GM12891 (cell line): ENCODE measurements at regions not wholly inside any gene's neighbourhood (a gene's known extent, or its start where the extent isn't known, plus 50 kb on each side); places are given as distances from the start of the nearest gene placed in this dataset.

Experiments used
- DNase-seq: peaks from one replicate; pipeline ENCODE4 v3.0.0; 2011; ENCODE audit warnings: low spot score; ENCODE audit not compliant: insufficient read length
- FAIRE-seq: peaks from 2 replicates; lab custom pipeline; 2011; peaks lifted over from hg19 to GRCh38; lab: Jason Lieb, UNC
- PAX5 ChIP-seq: IDR thresholded peaks from 2 replicates; pipeline ENCODE4 v1.6.1; 2011; ENCODE audit warnings: low read length, moderate library complexity, mild to moderate bottlenecking; ENCODE audit not compliant: insufficient read depth, severe bottlenecking
- POLR2A ChIP-seq: IDR thresholded peaks from 2 replicates; pipeline ENCODE4 v1.6.1; 2011; ENCODE audit warnings: low read depth, low read length, control low read depth
- POLR2AphosphoS5 ChIP-seq: IDR thresholded peaks from 2 replicates; pipeline ENCODE4 v1.6.1; 2011; ENCODE audit warnings: low read depth, low read length, control low read depth
- POU2F2 ChIP-seq: IDR thresholded peaks from 2 replicates; pipeline ENCODE4 v1.6.1; 2011; ENCODE audit warnings: low read depth, mild to moderate bottlenecking, control low read depth, low read length, moderate library complexity
- SPI1 ChIP-seq: IDR thresholded peaks from 2 replicates; pipeline ENCODE4 v1.6.1; 2011; ENCODE audit warnings: low read depth, low read length, control low read depth
- TAF1 ChIP-seq: IDR thresholded peaks from 2 replicates; pipeline ENCODE4 v1.6.1; 2011; ENCODE audit warnings: low read depth, low read length, control low read depth

GRCh38 chr3:36227980-36228379 is 152.3 kb upstream of the STAC start:
- FAIRE-seq (no peak), DNase-seq (no peak)
- TF ChIP-seq PAX5 (no peak), SPI1 (no peak), TAF1 (no peak), POLR2AphosphoS5 (no peak), POU2F2 (no peak)

- no peak for FAIRE-seq
- TF ChIP-seq SPI1 (no peak), PAX5 (no peak), TAF1 (no peak), POLR2A (no peak), POU2F2 (no peak), POLR2AphosphoS5 (no peak)
- no peak for DNase-seq
Measured at GRCh38 chr3:36229496-36229895, 150.8 kb upstream of the STAC start.

GRCh38 chr3:36232797-36233489 is 147.4 kb upstream of the STAC start:
- DNase-seq (no peak), FAIRE-seq (no peak)
- no peak for TF ChIP-seq SPI1
- TF ChIP-seq POLR2A = no peak
- no peak for TF ChIP-seq POU2F2
- no peak for TF ChIP-seq TAF1
- TF ChIP-seq POLR2AphosphoS5 = no peak
- no peak for TF ChIP-seq PAX5

GRCh38 chr3:36244728-36245127 is 135.6 kb upstream of the STAC start:
- DNase-seq (no peak), FAIRE-seq (no peak)
- no peak for TF ChIP-seq POLR2A
- TF ChIP-seq SPI1 = no peak
- TF ChIP-seq POU2F2 = no peak

GRCh38 chr3:36248374-36248773 is 131.9 kb upstream of the STAC start:
- FAIRE-seq (no peak), DNase-seq (no peak)
- no peak for TF ChIP-seq POLR2AphosphoS5
- TF ChIP-seq SPI1 = no peak
- no peak for TF ChIP-seq POU2F2
- no peak for TF ChIP-seq POLR2A

- no peak for DNase-seq
- TF ChIP-seq POLR2AphosphoS5 (no peak), SPI1 (no peak), TAF1 (no peak), POU2F2 (no peak), PAX5 (no peak), POLR2A (no peak)
- no peak for FAIRE-seq
Measured at GRCh38 chr3:36250191-36250590, 130.1 kb upstream of the STAC start.

- TF ChIP-seq POU2F2 (no peak), SPI1 (no peak), TAF1 (no peak), POLR2AphosphoS5 (no peak), PAX5 (no peak), POLR2A (no peak)
- FAIRE-seq (no peak), DNase-seq (no peak)
Measured at GRCh38 chr3:36257158-36257852, 123.0 kb upstream of the STAC start.

GRCh38 chr3:36258421-36258820 is 121.9 kb upstream of the STAC start:
- no peak for TF ChIP-seq SPI1
- TF ChIP-seq PAX5 = no peak
- no peak for TF ChIP-seq POU2F2
- no peak for TF ChIP-seq POLR2AphosphoS5
- TF ChIP-seq POLR2A = no peak
- TF ChIP-seq TAF1 = no peak
- FAIRE-seq (no peak), DNase-seq (no peak)

GRCh38 chr3:36259580-36259979 is 120.7 kb upstream of the STAC start:
- TF ChIP-seq PAX5 (no peak), POLR2AphosphoS5 (no peak), POU2F2 (no peak), TAF1 (no peak), POLR2A (no peak), SPI1 (no peak)
- no peak for DNase-seq
- no peak for FAIRE-seq

GRCh38 chr3:36269274-36269673 is 111.0 kb upstream of the STAC start:
- TF ChIP-seq POLR2A (no peak), TAF1 (no peak), POLR2AphosphoS5 (no peak), POU2F2 (no peak), PAX5 (no peak), SPI1 (no peak)
- FAIRE-seq (no peak), DNase-seq (no peak)
